GM19463 (cell line): ENCODE measurements at regions not wholly inside any gene's neighbourhood (a gene's known extent, or its start where the extent isn't known, plus 50 kb on each side); places are given as distances from the start of the nearest gene placed in this dataset.

ENCODE experiments used
- ATAC-seq: cut with Tn5 transposase; IDR thresholded peaks from one replicate; pipeline ENCODE4 v1.9.1; 2021; ENCODE audit warnings: mild to moderate bottlenecking, moderate library complexity; ENCODE audit not compliant: unreplicated experiment

DNA sequence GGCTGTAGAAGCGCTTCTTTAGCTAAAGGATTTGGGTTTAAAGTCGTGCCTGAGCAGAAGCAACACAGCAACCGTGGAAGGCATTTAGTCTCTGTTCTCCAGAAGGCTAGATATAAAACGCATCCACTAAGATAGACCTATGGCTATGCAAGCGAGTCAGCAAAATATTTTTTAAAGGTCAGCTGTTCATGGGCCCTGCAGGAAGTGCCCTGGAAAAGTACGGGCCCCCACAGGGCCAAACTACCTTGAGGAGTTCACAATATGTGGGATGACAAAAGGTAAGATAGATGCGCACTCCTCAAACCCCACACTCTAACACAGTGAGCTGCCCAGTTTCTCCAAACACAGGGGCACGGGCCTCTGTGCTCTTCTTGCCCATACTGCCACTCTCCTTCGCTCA, 261.6 kb downstream of the VPS13C start:
- no peak for ATAC-seq

DNA sequence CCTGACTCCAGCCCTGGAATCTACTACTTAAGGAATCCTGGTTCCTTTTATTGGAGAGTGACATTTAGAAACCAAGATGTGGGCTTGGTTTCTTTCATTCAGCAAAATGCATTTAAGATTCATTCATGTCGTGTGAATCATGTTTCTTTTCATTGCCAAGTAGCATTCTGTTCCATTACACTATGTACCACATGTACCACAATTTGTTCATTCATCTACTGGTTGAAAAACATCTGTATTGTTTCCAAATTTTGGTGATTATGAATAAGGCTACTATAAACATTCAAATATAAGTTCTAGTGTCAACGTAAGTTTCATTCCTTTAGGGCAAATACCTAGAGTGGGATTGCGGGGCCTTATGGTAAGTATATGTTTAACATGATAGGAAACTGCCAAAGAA, 264.2 kb downstream of the VPS13C start:
- no peak for ATAC-seq

DNA sequence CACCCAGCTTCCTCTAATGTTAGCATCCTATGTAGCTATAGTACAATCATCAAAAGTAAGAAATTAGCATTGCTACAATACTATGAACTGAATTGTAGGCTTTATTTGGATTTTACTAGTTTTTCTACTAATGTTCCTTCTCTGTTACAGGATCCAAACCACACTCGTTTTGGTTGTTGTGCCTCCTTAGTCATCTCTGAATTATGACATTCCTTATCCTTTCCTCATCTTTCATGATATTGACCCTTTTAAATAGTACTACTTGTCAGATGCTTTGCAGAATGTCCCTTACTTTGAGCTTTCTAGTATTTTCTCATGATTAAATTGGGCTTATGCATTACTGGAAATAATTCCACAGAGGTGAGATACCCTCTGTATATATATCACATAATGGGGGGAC, 265.4 kb downstream of the VPS13C start:
- no peak for ATAC-seq

DNA sequence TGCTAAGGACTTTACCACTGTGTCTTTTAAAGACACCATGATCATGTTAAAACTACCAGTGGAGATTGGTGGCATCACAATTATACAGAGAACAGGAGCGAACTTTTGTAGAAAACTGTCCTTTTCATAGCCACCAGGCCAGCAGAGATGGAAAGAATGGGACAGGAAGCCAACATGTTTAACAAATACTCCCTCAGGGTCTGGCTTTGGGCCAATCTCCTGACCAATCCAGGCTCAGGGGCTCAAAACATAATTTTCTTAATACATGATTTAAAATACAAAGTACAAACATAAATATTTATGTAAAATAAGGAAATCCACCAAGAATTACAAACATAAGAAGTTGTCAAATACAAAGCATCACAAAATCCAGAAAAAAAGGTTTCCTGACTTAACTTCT, 266.0 kb downstream of the VPS13C start:
- ATAC-seq, result no peak

DNA sequence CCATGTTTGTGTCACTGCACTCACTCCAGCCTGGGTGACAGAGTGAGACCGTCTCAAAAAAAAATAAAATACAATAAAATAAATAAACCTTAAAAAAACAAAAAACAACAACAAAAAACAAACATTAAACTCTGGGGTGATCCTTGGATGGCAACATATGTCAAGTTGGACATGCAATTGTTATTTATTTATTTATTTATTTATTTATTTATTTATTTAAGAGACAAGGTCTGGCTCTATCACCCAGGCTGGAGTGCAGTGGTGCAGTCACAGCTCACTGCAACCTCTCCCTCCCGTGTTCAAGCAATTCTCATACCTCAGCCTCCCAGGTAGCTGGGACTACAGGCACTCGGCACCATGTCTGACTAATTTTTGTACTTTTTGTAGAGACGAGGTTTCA, 275.5 kb downstream of the VPS13C start:
- no peak for ATAC-seq

DNA sequence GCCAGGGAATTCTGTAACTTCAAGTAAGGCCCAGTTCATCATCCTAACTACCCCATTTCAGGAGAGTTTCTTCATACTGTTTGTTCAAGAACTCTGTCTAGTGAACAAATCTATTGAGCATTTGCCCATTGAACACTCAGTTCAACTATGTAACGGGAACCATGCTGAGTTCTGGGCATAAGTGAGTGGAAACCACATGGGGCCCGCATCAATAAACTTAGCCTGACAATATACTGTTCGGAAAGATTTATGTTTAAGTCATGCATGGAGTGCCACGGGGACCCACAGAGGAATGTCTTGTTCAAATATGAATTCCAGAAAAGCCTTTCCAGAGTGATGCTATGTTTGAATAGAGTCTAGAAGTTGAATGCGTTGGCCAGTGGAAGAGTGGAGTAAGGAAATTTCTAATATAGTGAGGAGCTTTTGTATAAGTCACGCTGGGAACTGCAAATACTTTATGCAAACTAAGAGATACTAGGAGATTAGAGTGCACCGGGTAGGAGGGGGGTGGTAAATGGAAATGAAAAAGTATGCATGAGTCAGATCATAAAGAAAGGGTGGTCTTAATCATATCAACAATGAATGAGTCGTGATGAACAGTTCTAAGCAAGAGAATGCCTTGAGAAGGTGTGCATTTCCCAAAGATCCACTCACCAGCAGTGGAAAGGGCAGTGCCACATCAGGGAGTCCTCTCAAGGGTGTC, 279.8 kb downstream of the VPS13C start:
- no peak for ATAC-seq

DNA sequence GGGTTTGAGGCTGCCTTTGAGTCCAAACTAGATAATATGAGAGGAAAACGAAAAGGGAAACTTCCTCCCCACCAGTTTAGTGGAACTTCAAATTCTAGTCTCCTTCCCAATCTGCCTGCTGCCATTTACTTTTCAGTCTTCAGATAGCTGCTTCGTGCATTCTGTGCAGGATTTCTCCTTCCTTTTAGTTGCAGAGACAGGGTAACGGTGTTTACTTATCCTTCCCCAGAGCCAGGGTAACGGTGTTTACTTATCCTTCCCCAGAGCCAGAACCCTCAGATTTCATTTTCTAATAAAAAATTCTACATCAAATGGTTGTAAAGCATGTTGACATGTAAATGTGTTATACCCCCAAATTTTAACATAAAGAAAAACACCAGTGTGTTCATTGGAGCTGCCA, 282.6 kb downstream of the VPS13C start:
- no peak for ATAC-seq

DNA sequence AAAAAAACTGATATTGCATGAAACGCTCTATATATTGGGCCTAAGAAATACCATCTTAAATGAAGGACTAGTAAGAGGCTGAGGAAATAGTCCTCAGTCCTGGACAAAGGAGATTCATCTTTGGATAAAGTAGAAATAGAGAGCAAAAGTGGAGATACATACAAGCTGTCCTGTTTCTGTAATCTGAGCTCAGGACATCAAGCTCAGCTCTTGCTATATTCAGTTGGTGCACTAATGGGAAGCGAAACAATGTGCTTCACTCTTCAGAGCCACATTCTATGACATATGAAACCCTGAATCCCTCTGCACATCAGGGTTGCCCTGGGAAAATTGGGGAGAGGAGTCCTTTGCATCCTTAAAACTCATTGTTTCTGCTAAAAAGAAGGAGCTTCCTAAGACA, 290.7 kb downstream of the VPS13C start:
- ATAC-seq, result no peak

DNA sequence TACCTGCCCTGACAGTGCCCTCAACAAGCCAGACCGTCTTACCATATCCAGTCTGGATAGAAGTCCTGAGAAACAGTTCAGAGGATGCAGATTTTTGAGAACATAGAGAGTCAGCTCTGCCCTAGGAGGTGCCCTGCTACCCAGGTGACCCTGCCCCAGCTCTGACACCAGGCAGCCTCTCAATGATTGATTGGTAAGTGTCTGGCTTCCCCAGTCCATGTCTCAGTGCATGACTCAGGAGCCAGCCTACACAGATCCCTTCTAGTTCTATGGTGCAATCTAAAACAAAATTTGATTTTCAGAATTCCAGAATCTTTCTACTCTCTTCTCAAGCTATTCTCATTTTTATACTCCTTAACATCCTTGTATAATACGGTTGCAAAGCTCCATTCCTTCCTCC, 292.1 kb downstream of the VPS13C start:
- ATAC-seq, result no peak

DNA sequence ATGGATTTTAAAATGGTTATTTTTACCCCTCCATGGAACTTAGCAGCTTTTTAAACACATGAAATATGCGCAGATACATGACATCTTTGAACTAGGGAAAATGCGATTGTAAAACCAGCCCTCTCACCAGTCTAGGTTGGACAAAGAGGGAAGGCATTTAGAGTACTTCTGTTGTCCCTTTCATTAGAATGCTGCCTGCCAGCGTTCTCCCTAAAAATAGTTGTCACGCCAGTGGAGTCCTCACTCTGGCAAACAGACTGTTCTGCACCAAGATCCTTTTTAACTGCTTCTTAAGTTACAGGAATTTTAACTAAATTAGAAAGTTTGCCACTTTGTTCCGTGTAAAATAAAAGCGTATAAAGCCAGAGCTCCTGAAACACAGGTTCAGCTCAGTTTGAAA, 295.3 kb downstream of the VPS13C start:
- no peak for ATAC-seq

DNA sequence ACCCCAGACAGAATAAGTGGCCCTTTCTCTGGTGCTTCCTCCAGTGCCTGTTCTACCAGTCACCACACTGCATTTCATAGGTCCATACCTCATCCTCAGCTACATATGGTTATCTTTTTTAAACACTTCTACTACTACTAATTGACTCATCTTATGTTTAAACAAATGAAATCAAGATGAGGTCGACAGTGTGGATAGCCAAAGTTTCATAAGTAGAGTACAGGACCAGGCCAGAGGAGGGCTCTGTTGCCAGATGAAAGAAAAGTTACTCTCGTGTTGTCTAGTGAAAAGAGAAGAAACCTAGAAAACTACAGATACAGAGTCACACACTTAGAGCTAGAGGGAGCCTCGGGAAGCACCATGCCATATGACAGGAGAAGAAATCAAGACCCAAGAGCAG, 296.1 kb downstream of the VPS13C start:
- ATAC-seq, result no peak

DNA sequence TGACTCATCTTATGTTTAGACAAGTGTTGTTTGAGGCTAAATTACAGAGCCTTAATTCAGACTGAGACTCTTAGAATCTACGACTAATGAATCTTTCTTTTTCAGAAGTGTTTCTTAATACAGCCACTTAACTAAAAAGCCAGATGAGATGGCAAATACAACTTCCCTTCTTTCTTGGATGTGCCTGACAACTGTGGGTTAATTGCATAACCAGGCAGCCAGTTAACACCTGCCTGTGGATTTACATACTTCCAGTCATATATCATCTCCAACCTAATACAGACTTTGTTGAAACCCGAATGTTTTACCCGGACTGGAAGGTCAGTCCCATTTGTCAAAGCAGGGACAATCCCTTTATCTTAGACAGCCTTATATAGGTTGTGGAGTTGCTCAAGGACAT, 297.6 kb downstream of the VPS13C start:
- no peak for ATAC-seq

DNA sequence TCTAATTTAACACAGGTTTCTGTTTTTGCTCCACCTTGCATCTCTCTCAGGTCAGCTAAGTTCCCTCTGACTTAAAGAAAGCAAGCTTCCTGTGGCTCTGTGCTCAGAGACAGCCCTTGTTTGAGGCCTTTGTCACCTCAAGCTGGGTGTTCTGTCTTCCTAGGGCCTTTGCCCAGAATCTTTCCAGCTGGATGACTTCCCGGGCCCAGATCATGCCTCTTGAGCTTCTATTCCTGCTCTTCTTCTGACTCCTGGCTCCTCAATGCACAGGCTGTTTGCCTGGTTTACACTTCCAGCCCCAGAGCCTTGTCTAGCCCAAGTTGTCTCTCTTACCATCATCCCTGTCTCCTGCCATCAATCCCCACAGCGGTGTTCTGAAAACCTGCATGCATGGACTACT, 300.6 kb downstream of the VPS13C start:
- ATAC-seq, result no peak

DNA sequence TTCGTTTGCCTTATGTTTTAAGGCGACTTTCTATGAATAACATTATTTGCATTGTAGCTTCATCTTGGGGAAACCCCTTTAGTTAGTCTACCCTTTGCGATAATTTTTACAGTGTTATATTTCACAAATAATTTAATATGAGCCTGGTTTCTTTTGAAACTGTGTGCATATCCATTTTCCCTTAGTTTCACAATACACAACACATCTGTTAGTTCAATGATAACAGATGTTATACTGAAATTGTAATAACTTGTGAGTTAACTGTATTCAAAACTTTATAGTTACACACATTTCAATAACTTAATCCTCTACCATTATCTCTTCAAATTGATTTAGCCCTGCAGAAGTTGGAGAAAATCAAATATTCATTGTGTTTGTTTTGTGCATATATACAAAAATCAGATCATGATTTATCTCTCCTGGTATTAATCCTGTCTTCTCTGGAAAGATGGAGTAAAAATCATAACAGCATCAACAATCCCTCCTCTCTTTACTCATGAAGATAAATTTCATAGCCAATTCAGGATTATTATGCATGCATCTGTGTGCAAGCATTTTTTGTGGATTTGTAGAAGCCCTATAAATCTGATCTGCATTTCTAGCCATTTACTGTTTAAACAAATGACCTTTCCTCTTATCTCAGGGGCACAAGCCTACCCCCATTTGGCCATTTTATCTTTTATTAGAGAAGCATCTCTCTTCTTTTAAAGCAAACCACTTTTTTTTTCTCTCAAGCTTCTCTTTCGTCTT, 304.0 kb downstream of the VPS13C start:
- ATAC-seq, result no peak

DNA sequence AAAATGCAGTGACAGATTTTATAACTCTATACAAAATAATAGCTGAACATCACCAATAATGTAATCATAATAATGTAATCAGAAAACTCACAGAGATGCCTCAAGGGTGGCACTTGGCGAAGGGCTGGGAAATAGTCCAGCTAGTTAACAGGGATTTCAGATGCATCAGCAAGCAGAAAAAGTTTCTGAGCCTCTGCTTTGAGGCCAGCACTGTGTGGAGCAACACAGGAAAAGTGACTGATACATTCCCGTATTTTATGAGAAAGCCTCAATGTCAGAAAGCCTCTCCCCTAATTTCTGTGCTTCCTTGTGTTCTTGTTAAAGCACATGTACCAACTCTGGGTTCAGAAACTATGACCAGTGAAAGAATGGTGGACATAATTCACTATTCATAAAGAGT, 304.8 kb downstream of the VPS13C start:
- no peak for ATAC-seq

DNA sequence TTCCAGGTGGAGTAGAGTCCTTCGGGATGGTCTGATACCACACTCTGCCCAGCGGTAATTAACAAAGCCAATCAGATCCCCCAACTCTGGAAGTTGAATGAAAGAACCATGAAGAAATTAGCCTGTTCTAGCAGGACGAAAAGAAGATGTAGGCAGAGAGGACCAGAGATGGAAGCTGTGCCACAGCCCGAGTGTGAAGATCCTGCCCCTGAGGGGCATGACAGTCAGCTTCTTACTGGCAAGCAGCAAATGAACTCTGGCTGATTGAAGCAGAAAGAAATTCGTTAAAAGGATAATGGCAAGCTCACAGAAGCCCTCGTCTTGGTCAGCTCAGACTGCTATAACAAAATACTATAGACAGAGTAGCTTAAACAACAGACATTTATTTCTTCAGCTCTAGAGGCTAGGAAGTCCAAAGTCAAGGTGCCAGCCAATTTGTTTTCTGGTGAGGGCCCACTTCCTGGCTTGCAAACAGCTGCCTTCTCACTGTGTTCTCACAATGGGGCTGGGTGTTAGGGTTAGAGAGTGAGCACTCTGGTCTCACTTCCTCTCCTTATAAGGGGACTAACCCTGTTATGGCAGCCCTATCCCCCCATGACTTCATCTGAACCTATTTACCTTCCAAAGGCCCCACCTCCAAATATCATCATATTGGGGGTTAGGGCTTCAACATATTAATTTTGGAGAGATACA, 307.1 kb downstream of the VPS13C start:
- ATAC-seq, result no peak

DNA sequence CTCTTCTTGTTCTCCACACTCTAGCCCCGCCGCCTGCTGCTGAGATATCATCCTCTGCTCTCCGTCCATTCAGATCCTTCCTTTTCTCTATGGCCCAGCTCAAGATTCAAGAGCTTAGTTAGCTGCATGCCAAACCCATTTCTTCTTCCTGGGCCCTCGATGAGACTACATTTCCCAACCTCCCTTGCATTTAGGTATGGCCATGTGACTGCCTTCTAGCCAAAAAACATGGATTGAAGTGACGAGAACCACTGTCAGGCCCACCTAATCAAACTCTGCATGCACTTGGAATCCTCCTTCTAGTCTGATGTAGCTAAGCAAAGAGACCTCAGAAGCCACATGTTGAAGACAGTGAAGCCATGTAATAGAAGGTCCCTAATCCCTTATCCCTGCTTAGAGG, 308.2 kb downstream of the VPS13C start:
- ATAC-seq, result no peak

DNA sequence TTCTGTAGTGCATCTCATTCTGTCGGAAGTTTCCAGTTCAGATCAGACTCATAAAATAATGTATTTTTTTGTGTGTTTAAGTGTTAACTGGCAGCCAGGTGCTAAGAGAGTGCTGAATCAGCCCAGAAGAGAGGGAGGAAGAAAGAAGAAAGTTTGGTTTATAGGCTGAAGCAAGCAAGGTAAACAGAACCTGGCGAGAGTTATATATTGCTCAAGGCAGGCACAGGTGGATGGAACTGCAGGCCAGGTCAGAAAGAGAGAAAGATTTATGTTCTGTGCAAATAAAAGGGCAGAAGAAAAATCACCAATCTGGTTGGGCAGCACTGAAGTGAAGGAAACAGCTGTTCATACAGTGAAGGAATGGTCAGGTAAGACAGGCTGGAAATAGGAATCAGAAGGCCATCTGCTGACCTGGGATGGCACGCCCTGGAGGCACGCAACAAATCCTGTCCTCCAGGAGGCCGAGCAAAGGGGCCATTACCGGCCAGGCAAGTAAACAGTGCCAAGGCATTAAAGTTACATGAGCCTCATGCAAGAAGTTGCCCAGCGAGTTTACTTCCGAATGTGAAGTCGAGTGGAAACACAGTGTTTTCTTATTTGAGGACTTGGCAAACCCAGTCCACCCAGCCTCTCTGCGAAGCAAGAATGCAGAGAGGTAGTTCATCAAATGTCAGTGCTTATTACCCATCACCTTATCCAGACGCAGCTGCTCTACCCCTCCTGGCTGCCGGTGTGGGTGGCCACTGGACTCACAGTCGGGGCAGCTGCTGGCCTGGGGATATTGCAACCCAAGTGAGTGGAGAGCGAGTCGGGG, 309.8 kb downstream of the VPS13C start:
- ATAC-seq, result no peak

DNA sequence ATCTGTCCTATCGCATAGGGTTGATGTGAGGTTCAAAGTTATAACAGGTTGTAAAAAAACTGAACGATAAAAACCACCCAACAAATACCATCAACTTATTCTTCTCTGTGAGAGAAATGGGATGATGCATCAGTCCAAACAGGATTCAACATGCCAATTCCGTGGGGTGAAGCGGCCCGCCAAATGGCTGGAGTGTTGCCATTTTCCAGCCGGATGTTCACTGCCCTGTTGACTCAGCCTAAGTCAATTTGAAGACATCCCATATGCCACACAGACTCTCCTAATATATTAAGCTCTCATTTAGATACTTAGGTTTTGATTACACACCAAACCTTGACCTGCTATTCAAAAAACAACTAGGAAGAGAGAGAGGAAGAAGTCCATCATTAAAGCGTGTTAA, 311.1 kb downstream of the VPS13C start:
- ATAC-seq, result no peak

DNA sequence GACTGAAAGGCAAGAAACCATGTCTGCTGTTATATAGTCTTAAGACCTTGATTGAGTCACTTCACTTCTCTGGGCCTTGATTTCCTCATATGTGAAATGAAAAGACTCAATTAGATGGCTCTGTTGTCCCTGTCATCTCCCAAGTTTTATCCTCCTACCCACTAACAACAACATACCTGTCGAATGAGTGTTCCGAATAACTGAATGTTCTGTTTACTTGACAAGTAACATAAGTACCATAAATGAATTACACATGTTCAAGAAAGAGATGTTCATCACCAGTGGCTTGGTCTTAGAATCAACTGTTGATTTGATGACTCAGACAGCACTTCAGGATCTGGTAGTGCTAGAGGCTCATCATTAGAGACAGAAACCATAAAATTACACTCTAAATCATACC, 311.7 kb downstream of the VPS13C start:
- no peak for ATAC-seq

DNA sequence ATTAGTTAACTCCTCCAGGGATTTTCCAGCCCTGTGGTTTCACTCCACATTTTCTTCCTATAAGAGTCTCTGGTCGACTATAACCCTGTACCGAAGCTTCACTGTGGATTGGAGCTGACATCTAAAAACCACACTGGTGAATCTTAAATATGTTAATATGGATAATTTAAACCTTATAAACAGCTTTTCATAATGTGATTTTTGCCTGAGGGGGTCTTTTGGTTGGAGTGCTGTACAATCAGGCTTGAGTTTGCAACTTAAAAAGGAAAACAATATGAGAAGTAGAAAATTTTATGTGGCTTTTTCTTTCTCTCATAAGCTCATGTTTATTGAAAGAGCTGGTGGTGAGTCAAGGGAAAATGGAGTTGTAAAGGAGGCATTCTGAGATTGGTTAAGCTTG, 313.7 kb downstream of the VPS13C start:
- ATAC-seq, result no peak
